Duodenal mucosa (tissue), 2 donors: ENCODE measurements at regions not wholly inside any gene's neighbourhood (a gene's known extent, or its start where the extent isn't known, plus 50 kb on each side); places are given as distances from the start of the nearest gene placed in this dataset.

Experiments
- H3K27ac ChIP-seq: one replicate; pipeline ENCODE4 v1.7.0; 2013; ENCODE audit warnings: low read depth, low read length
- H3K27me3 ChIP-seq, 2 donors: one replicate each; pipeline ENCODE4 v1.7.0; 2013; ENCODE audit warnings: low read length in 2 of 2, control low read depth in 1 of 2; ENCODE audit not compliant: insufficient read depth in 2 of 2, control insufficient read depth in 1 of 2
- H3K36me3 ChIP-seq, 2 donors: one replicate each; pipeline ENCODE4 v1.7.0; 2013; ENCODE audit warnings: low read length in 2 of 2, control low read depth in 1 of 2; ENCODE audit not compliant: insufficient read depth in 2 of 2, control insufficient read depth in 1 of 2
- H3K4me1 ChIP-seq, 2 donors: one replicate each; pipeline ENCODE4 v1.7.0; 2013; ENCODE audit warnings: low read length in 2 of 2, control low read depth in 1 of 2; ENCODE audit not compliant: insufficient read depth in 2 of 2, control insufficient read depth in 1 of 2
- H3K4me3 ChIP-seq, 2 donors: one replicate each; pipeline ENCODE4 v1.7.0; 2013; ENCODE audit warnings: low read length in 2 of 2, low read depth in 1 of 2
- H3K9ac ChIP-seq, 2 donors: one replicate each; pipeline ENCODE4 v1.7.0; 2013; ENCODE audit warnings: low read length in 2 of 2, low read depth in 1 of 2
- H3K9me3 ChIP-seq, 2 donors: one replicate each; pipeline ENCODE4 v1.7.0; 2013; ENCODE audit warnings: low read length in 2 of 2, control low read depth in 1 of 2; ENCODE audit not compliant: control insufficient read depth in 1 of 2

GRCh38 chr20:10954908-10955580 is 281.2 kb upstream of the JAG1 start:
- H3K4me1 ChIP-seq, result no peaks in the 10 kb centered on the region
- H3K4me3 ChIP-seq, result no peak overlapping the region
- no peak overlapping the region for H3K9ac ChIP-seq
- no peaks in the 10 kb centered on the region for H3K36me3 ChIP-seq
- H3K27ac ChIP-seq, result no peak overlapping the region
- no peaks in the 10 kb centered on the region for H3K27me3 ChIP-seq
- H3K9me3 ChIP-seq, result no peaks in the 10 kb centered on the region

GRCh38 chr20:10958279-10958678 is 284.5 kb upstream of the JAG1 start:
- H3K9ac ChIP-seq, result no peak overlapping the region
- H3K4me3 ChIP-seq, result no peak overlapping the region
- no peaks in the 10 kb centered on the region for H3K9me3 ChIP-seq
- H3K27ac ChIP-seq, result no peak overlapping the region
- no peaks in the 10 kb centered on the region for H3K4me1 ChIP-seq
- H3K27me3 ChIP-seq, result no peaks in the 10 kb centered on the region
- H3K36me3 ChIP-seq, result no peaks in the 10 kb centered on the region

- Histone ChIP-seq H3K9ac (no peak overlapping the region), H3K27ac (no peak overlapping the region), H3K36me3 (no peaks in the 10 kb centered on the region), H3K27me3 (no peaks in the 10 kb centered on the region), H3K9me3 (no peaks in the 10 kb centered on the region), H3K4me3 (no peak overlapping the region), H3K4me1 (no peaks in the 10 kb centered on the region)
Observed at GRCh38 chr20:10960416-10960815, 286.6 kb upstream of the JAG1 start.

GRCh38 chr20:10961651-10962288 is 288.0 kb upstream of the JAG1 start:
- Histone ChIP-seq H3K4me3 (no peak overlapping the region), H3K27ac (no peak overlapping the region), H3K36me3 (no peaks in the 10 kb centered on the region), H3K4me1 (no peaks in the 10 kb centered on the region), H3K27me3 (no peaks in the 10 kb centered on the region), H3K9ac (no peak overlapping the region), H3K9me3 (no peaks in the 10 kb centered on the region)

- no peaks in the 10 kb centered on the region for H3K9me3 ChIP-seq
- no peak overlapping the region for H3K27ac ChIP-seq
- H3K4me3 ChIP-seq, result no peak overlapping the region
- no peaks in the 10 kb centered on the region for H3K36me3 ChIP-seq
- no peak overlapping the region for H3K9ac ChIP-seq
- H3K4me1 ChIP-seq, result no peaks in the 10 kb centered on the region
- H3K27me3 ChIP-seq, result no peaks in the 10 kb centered on the region
Observed at GRCh38 chr20:10962937-10963336, 289.1 kb upstream of the JAG1 start.

GRCh38 chr20:10963717-10964266 is 290.0 kb upstream of the JAG1 start:
- no peak overlapping the region for H3K9ac ChIP-seq
- no peak overlapping the region for H3K27ac ChIP-seq
- no peaks in the 10 kb centered on the region for H3K9me3 ChIP-seq

GRCh38 chr20:10965936-10966470 is 292.2 kb upstream of the JAG1 start:
- peaks cover 0 to 7% of the 10 kb centered on the region in 2 donors for H3K4me1 ChIP-seq
- no peak overlapping the region for H3K4me3 ChIP-seq
- H3K27ac ChIP-seq, result no peak overlapping the region
- H3K9me3 ChIP-seq, result no peaks in the 10 kb centered on the region
- H3K9ac ChIP-seq, result no peak overlapping the region
- no peaks in the 10 kb centered on the region for H3K36me3 ChIP-seq
- no peaks in the 10 kb centered on the region for H3K27me3 ChIP-seq

More at GRCh38 chr20:10963717-10964266, 290.0 kb upstream of the JAG1 start:
- Histone ChIP-seq H3K4me1 (no peaks in the 10 kb centered on the region), H3K36me3 (no peaks in the 10 kb centered on the region), H3K27me3 (no peaks in the 10 kb centered on the region), H3K4me3 (no peak overlapping the region)

- no peak overlapping the region for H3K9ac ChIP-seq
- no peaks in the 10 kb centered on the region for H3K27me3 ChIP-seq
- H3K27ac ChIP-seq, result no peak overlapping the region
- H3K36me3 ChIP-seq, result no peaks in the 10 kb centered on the region
- no peak overlapping the region for H3K4me3 ChIP-seq
- H3K9me3 ChIP-seq, result no peaks in the 10 kb centered on the region
- peaks cover 0 to 7% of the 10 kb centered on the region in 2 donors for H3K4me1 ChIP-seq
Observed at GRCh38 chr20:10970109-10970508, 296.3 kb upstream of the JAG1 start.

- Histone ChIP-seq H3K9me3 (no peaks in the 10 kb centered on the region), H3K27ac (no peak overlapping the region), H3K4me3 (no peak overlapping the region), H3K27me3 (no peaks in the 10 kb centered on the region), H3K36me3 (no peaks in the 10 kb centered on the region), H3K9ac (no peak overlapping the region), H3K4me1 (peaks cover 0 to 7% of the 10 kb centered on the region in 2 donors)
Observed at GRCh38 chr20:10971096-10971495, 297.3 kb upstream of the JAG1 start.

GRCh38 chr20:10972219-10972860 is 298.5 kb upstream of the JAG1 start:
- Histone ChIP-seq H3K4me1 (peaks cover 0 to 7% of the 10 kb centered on the region in 2 donors), H3K27ac (no peak overlapping the region), H3K36me3 (no peaks in the 10 kb centered on the region), H3K9ac (no peak overlapping the region), H3K9me3 (no peaks in the 10 kb centered on the region), H3K4me3 (no peak overlapping the region), H3K27me3 (no peaks in the 10 kb centered on the region)
